ENCODE measurements at regions not wholly inside any gene's neighbourhood (a gene's known extent, or its start where the extent isn't known, plus 50 kb on each side); places are given as distances from the start of the nearest gene placed in this dataset.
A peak's percentile ranks its signal among the peaks of the same experiment; 100 is the strongest.

GRCh38 chr7:142556740-142557139 is 192.5 kb upstream of the PRSS1 start:
- DNase-seq (ENCODE audit: extremely low spot score in 2 of 2) = no peak
- Histone ChIP-seq H3K4me1 (no peaks in the 10 kb centered on the region), H3K27me3 (no peaks in the 10 kb centered on the region), H3K9me3 (no peaks in the 10 kb centered on the region), H3K4me3 (no peak overlapping the region), H3K27ac (no peak overlapping the region), H3K36me3 (no peaks in the 10 kb centered on the region)
- intact Hi-C loops (cut with DNase I) = no loop called here
- TF ChIP-seq POLR2A (IDR thresholded peaks at IDR 0.05) (no peak), POLR2AphosphoS5 (IDR thresholded peaks at IDR 0.05; ENCODE audit: insufficient read depth in 1 of 2, low read depth in 1 of 2) (peak in 1 of 2 donors; percentile 78)

DNA sequence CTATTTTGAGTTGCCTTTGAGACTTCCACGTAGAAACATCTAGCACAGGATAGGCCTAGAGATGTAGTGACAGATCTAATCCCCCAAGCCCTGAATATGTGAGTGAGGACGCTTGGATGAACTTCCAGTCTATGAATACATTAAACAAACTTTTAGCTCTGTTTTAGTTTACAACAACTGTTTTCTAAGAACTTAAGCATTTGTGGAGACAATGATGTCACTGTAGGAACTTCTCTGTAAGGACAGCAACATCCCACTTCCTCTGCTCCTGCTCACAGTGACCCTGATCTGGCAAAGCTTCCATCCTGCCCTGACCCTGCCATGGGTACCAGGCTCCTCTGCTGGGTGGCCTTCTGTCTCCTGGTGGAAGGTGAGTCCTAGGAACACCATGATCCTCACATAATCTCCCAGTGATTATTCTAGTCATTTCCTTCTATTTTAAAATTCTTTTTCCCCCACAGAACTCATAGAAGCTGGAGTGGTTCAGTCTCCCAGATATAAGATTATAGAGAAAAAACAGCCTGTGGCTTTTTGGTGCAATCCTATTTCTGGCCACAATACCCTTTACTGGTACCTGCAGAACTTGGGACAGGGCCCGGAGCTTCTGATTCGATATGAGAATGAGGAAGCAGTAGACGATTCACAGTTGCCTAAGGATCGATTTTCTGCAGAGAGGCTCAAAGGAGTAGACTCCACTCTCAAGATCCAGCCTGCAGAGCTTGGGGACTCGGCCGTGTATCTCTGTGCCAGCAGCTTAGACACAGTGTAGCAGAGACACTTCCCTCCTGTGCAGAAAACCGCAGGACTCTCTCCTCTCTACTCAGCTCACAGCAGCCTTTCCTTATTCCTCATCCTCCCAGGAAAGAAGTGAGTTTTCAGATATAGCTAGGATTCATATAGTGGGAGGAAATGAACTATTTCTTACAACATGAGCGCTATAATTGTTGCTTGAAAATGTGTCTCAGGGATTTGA is 194.4 kb upstream of the PRSS1 start:
- H3K36me3 ChIP-seq = no peaks in the 10 kb centered on the region
- H3K4me3 ChIP-seq = no peak overlapping the region
- no peak overlapping the region for H3K27ac ChIP-seq
- intact Hi-C loops (cut with DNase I) = no loop called here
- no peak for TF ChIP-seq POLR2AphosphoS5 (IDR thresholded peaks at IDR 0.05; ENCODE audit: insufficient read depth in 1 of 2, low read depth in 1 of 2)
- no peak for TF ChIP-seq POLR2A (IDR thresholded peaks at IDR 0.05)
- TF ChIP-seq, protein P1, sequence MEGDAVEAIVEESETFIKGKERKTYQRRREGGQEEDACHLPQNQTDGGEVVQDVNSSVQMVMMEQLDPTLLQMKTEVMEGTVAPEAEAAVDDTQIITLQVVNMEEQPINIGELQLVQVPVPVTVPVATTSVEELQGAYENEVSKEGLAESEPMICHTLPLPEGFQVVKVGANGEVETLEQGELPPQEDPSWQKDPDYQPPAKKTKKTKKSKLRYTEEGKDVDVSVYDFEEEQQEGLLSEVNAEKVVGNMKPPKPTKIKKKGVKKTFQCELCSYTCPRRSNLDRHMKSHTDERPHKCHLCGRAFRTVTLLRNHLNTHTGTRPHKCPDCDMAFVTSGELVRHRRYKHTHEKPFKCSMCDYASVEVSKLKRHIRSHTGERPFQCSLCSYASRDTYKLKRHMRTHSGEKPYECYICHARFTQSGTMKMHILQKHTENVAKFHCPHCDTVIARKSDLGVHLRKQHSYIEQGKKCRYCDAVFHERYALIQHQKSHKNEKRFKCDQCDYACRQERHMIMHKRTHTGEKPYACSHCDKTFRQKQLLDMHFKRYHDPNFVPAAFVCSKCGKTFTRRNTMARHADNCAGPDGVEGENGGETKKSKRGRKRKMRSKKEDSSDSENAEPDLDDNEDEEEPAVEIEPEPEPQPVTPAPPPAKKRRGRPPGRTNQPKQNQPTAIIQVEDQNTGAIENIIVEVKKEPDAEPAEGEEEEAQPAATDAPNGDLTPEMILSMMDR (IDR thresholded peaks at IDR 0.05) = no peak
- no peak for DNase-seq (ENCODE audit: extremely low spot score in 2 of 2)
- no peaks in the 10 kb centered on the region for H3K9me3 ChIP-seq
- no peaks in the 10 kb centered on the region for H3K4me1 ChIP-seq
- H3K27me3 ChIP-seq = no peaks in the 10 kb centered on the region

DNA sequence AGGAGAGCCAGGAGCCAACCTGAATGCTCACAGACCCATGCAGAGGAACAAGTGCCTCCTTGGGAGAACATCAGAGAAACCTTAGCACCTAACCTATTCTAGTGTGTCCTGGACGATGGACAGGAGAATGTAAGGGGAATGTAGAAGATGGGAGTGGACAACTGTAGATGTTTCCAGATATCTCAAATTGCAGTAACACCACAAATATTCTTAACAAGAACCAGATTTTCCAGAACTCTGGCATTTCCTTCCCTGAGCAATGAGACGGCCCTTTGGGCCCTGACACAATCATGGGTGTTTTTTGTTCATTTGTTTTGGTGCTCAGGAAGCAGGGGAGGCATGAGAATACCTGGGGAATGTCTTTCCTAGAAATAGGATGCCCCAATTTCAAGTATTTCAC is 196.1 kb upstream of the PRSS1 start:
- no peak overlapping the region for H3K4me3 ChIP-seq
- TF ChIP-seq POLR2AphosphoS5 (IDR thresholded peaks at IDR 0.05; ENCODE audit: insufficient read depth in 1 of 2, low read depth in 1 of 2) (no peak), POLR2A (IDR thresholded peaks at IDR 0.05) (no peak)
- TF ChIP-seq, protein P1 (IDR thresholded peaks at IDR 0.05) = no peak
- H3K27me3 ChIP-seq = no peaks in the 10 kb centered on the region
- H3K9me3 ChIP-seq = no peaks in the 10 kb centered on the region
- intact Hi-C loops (cut with DNase I) = no loop called here
- H3K27ac ChIP-seq = no peak overlapping the region
- H3K4me1 ChIP-seq = no peaks in the 10 kb centered on the region
- DNase-seq (ENCODE audit: extremely low spot score in 2 of 2) = no peak
- no peaks in the 10 kb centered on the region for H3K36me3 ChIP-seq

- Histone ChIP-seq H3K9me3 (no peaks in the 10 kb centered on the region), H3K4me1 (no peaks in the 10 kb centered on the region), H3K4me3 (no peak overlapping the region), H3K36me3 (no peaks in the 10 kb centered on the region), H3K27ac (no peak overlapping the region), H3K27me3 (no peaks in the 10 kb centered on the region)
- TF ChIP-seq, protein P1 (IDR thresholded peaks at IDR 0.05) = no peak
- no peak for TF ChIP-seq POLR2A (IDR thresholded peaks at IDR 0.05)
- TF ChIP-seq POLR2AphosphoS5 (IDR thresholded peaks at IDR 0.05; ENCODE audit: insufficient read depth in 1 of 2, low read depth in 1 of 2) = no peak
- no peak for DNase-seq (ENCODE audit: extremely low spot score in 2 of 2)
- intact Hi-C loops (cut with DNase I) = no loop called here
Measured at GRCh38 chr7:142548978-142549377, 200.3 kb upstream of the PRSS1 start.

DNA sequence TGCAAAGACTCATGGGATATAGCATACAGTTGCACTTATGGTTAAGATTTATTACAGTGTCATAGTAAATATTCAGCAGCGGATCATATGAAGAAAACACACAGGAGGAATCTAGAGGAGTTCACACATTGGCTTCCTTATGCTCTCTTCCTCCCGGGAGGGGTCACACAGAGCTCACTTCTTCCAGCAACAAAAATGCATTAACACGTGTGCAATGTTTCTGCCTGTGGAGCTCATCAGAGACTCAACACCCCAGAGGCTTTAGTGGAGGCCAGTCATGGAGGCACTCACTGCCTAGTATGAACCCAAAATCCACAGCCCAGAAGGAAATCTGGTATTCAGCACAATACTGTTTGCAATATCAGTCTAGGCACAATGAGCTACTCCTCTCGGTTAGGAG is 202.8 kb upstream of the PRSS1 start:
- Histone ChIP-seq H3K36me3 (no peaks in the 10 kb centered on the region), H3K4me3 (no peak overlapping the region), H3K4me1 (no peaks in the 10 kb centered on the region), H3K9me3 (no peaks in the 10 kb centered on the region), H3K27me3 (no peaks in the 10 kb centered on the region), H3K27ac (no peak overlapping the region)
- TF ChIP-seq, protein P1 (IDR thresholded peaks at IDR 0.05) = no peak
- TF ChIP-seq POLR2AphosphoS5 (IDR thresholded peaks at IDR 0.05; ENCODE audit: insufficient read depth in 1 of 2, low read depth in 1 of 2) = no peak
- no peak for TF ChIP-seq POLR2A (IDR thresholded peaks at IDR 0.05)
- intact Hi-C loops (cut with DNase I) = no loop called here
- no peak for DNase-seq (ENCODE audit: extremely low spot score in 2 of 2)

Measured in vagina (tissue), 2 donors.